Heart right ventricle (tissue), 16 donors: ENCODE measurements at regions not wholly inside any gene's neighbourhood (a gene's known extent, or its start where the extent isn't known, plus 50 kb on each side); places are given as distances from the start of the nearest gene placed in this dataset.

Experiments used
- ATAC-seq, 8 donors: fragments of 200-7000 bp; cut with Tn5 transposase; one replicate each; pipeline ENCODE4 v1.9.1; 2020; ENCODE audit warnings: mild to moderate bottlenecking in 8 of 8, moderate library complexity in 8 of 8, moderate number of reproducible peaks in 1 of 8
- DNase-seq, 2 donors: peaks; one replicate each; pipeline ENCODE4 v3.0.0-alpha.2; 2020
- H3K27ac ChIP-seq, 10 donors: fragments of 200-600 bp; sonication (generic) in 2 of 10; one replicate each; pipeline versions ENCODE4 v1.5.0 to v1.8.0; 2020 to 2022; ENCODE audit warnings: mild to moderate bottlenecking in 3 of 10
- H3K27me3 ChIP-seq, 7 donors: fragments of 200-600 bp; one replicate each; pipeline ENCODE4 v1.8.0; 2021 to 2022; ENCODE audit warnings: mild to moderate bottlenecking in 2 of 7
- H3K36me3 ChIP-seq, 9 donors: fragments of 200-600 bp; sonication (generic) in 1 of 9; one replicate each; pipeline versions ENCODE4 v1.5.0 to v1.8.0; 2020 to 2022; ENCODE audit warnings: mild to moderate bottlenecking in 2 of 9
- H3K4me1 ChIP-seq, 9 donors: fragments of 200-600 bp; sonication (generic) in 1 of 9; one replicate each; pipeline versions ENCODE4 v1.5.0 to v1.8.0; 2020 to 2022; ENCODE audit warnings: mild to moderate bottlenecking in 4 of 9
- H3K4me3 ChIP-seq, 10 donors: fragments of 200-600 bp; sonication (generic) in 2 of 10; one replicate each; pipeline versions ENCODE4 v1.5.0 to v1.8.0; 2020 to 2022; ENCODE audit warnings: mild to moderate bottlenecking in 7 of 10, moderate library complexity in 2 of 10
- H3K9me3 ChIP-seq, 11 donors: fragments of 200-600 bp in 10 of 11; sonication (generic) in 2 of 11; one replicate each; pipeline versions ENCODE4 v1.5.0 to v1.8.0; 2013 to 2022; ENCODE audit warnings: mild to moderate bottlenecking in 2 of 11, control low read depth in 1 of 11, moderate library complexity in 1 of 11
- WGBS, 2 donors: extraction: QIAGEN DNeasy Blood & Tissue Kit; methylation state at CpG; one replicate each; pipeline ENCODE4 v1.1.7; 2013; ENCODE audit warnings: inconsistent platforms in 1 of 2; 5-methylcytosine and 5-hydroxymethylcytosine counted together
- intact Hi-C, 10 donors: fragments of 100-400 bp; cut with DNase I; formaldehyde crosslinking; loops; one replicate each; pipeline versions ENCODE4 v1.11.1 to v1.14.2; 2022
- TF ChIP-seq, protein P1 (sequence below), 9 donors: fragments of 200-600 bp; sonication (generic) in 2 of 9; IDR thresholded peaks; one replicate each; pipeline versions ENCODE4 v1.5.0 to v1.8.0; 2021 to 2022; ENCODE audit warnings: antibody characterized with exemption in 9 of 9, mild to moderate bottlenecking in 5 of 9, moderate library complexity in 1 of 9
- donor health status: Arrhythmogenic right ventricular cardiomyopathy.
- donor health status: ischemic (EF 13 %, LVEDD 7.1; RV severe dilation, severe dysfunction).
- donor health status: healthy with polysubstance abuse.
- donor health status: DM: no; HTN: yes; CAD: no.
- donor health status: DM: no; HTN: no; CAD: no.
- donor health status: ischemic (EF 25% LVEDD 6.9; RV normal size, moderate dysfunction).
- donor health status: ischemic (EF 25% LVEDD 5.7; RV mildly dilated, moderate dysfunction).
- donor health status: healthy.
- donor health status: DM: yes; HTN: yes; CAD: no.
- donor health status: Ischemic cardiomyopathy.
- donor health status: ischemic (EF 35%, LVEDD 5.7; RV mildly dilated, moderate dysfunction).
- donor health status: nonischemic (EF 11% LVEDD 7.7; RV severe dilation, severe dysfunction).
- donor health status: DM: yes; HTN: yes; CAD: no.
- donor health status: PGD.
- donor health status: ischemic (EF 29% LVEDD 5.4; RV normal size, mild dysfunction).
- donor health status: nonischemic (EF 23%, LVEDD 6.1; RV moderate dilation, normal function).

- H3K27ac ChIP-seq, result no peak overlapping the region
- peaks cover 0 to 31% (median 12%) of the 10 kb centered on the region in 11 donors for H3K9me3 ChIP-seq
- TF ChIP-seq, protein P1, sequence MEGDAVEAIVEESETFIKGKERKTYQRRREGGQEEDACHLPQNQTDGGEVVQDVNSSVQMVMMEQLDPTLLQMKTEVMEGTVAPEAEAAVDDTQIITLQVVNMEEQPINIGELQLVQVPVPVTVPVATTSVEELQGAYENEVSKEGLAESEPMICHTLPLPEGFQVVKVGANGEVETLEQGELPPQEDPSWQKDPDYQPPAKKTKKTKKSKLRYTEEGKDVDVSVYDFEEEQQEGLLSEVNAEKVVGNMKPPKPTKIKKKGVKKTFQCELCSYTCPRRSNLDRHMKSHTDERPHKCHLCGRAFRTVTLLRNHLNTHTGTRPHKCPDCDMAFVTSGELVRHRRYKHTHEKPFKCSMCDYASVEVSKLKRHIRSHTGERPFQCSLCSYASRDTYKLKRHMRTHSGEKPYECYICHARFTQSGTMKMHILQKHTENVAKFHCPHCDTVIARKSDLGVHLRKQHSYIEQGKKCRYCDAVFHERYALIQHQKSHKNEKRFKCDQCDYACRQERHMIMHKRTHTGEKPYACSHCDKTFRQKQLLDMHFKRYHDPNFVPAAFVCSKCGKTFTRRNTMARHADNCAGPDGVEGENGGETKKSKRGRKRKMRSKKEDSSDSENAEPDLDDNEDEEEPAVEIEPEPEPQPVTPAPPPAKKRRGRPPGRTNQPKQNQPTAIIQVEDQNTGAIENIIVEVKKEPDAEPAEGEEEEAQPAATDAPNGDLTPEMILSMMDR (IDR thresholded peaks at IDR 0.05), result no peak
- DNase-seq (no peak), ATAC-seq (no peak)
- H3K4me1 ChIP-seq, result no peaks in the 10 kb centered on the region
- H3K27me3 ChIP-seq, result peaks cover 0 to 8% (median 0%) of the 10 kb centered on the region in 7 donors
- WGBS, 2 donors, result 70% methylated on average over 3 of the region's 3 CpGs
- H3K36me3 ChIP-seq, result no peaks in the 10 kb centered on the region
- intact Hi-C loops, result no loop called here
- H3K4me3 ChIP-seq, result no peak overlapping the region
Measured at GRCh38 chr9:104256031-104256695, 162.1 kb downstream of the SMC2 start.

DNA sequence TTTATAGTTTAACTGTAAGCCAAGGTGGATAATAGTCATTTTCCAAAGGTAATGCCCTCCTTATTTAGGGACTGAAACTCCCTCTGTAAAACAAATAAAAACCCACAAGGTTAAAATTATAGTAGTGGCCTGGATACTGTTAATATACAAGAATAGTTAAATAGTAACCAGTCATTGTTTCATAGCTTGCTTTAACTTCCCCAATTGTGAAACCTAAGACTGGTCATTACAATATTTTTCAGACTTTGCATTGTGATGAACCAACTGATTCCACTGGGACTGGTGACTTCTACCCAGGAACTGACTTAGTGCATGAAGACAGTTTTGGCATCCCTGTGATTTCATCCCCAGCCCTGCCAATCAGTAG, 162.6 kb downstream of the SMC2 start:
- DNase-seq (no peak), ATAC-seq (no peak)
- Histone ChIP-seq H3K9me3 (peaks cover 0 to 31% (median 12%) of the 10 kb centered on the region in 11 donors), H3K27me3 (peaks cover 0 to 8% (median 0%) of the 10 kb centered on the region in 7 donors), H3K4me3 (no peak overlapping the region), H3K27ac (no peak overlapping the region), H3K4me1 (no peaks in the 10 kb centered on the region), H3K36me3 (no peaks in the 10 kb centered on the region)
- TF ChIP-seq, protein P1 (IDR thresholded peaks at IDR 0.05), result no peak
- intact Hi-C loops, result no loop called here

DNA sequence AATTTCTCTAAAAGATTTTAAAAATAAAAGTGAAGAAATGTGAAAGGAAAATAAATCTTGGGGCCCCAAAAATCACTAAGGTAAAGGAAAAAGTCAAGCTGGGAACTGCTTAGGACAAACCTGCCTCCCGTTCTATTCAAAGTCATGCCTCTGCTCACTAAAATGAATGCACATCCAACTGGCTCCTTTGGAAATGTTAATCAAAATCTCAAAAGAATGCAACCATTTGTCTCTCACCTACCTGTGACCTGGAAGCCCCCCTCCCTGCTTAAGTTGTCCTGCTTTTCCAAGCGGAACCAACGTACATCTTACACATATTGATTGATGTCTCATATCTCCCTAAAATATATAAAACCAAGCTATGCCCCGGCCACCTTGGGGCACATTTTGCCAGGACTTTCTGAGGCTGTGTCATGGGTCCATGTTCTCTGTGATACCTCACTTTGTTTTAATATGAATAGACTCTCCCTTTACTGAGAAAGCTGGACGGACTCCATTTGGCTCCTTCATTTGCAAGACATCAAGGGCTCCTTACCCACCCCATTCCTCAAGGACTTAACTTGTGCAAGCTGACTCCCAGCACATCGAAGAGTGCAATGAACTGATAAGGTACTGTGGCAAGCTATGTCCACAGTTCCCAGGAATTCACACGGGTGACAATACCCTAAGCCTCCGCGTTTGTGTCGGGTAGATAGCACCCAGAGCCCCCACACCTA, 164.3 kb downstream of the SMC2 start:
- ATAC-seq, result no peak

DNA sequence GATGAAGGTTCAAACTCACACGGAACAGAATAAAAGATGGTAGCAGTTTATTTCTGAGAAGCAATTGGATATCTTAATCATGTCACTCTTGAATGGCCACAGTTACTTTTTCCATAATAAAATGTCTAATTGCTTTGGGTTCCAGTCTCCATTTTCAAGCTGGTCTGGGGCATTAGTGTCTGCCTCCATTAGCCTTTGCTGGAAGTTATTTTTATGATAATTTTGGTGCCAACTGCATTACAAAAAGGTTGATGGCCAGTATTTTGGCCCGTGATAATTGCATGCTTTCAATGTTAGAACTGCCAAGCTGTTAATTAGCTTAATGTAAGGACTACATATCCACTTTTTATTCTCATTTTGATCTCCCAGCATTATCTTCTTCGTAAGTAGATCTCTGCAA, 165.9 kb downstream of the SMC2 start:
- Histone ChIP-seq H3K27me3 (peaks cover 0 to 8% (median 0%) of the 10 kb centered on the region in 7 donors), H3K36me3 (no peaks in the 10 kb centered on the region), H3K27ac (no peak overlapping the region), H3K4me3 (no peak overlapping the region), H3K4me1 (no peaks in the 10 kb centered on the region), H3K9me3 (peaks cover 0 to 12% (median 2%) of the 10 kb centered on the region in 11 donors)
- intact Hi-C loops, result no loop called here
- WGBS, 2 donors, result 64% methylated on average over 3 of the region's 3 CpGs
- TF ChIP-seq, protein P1 (IDR thresholded peaks at IDR 0.05), result no peak
- no peak for ATAC-seq
- DNase-seq, result no peak

More for the DNA sequence above, 164.3 kb downstream of the SMC2 start:
- WGBS, 2 donors, result 17 to 22% methylated on average over 10 of the region's 10 CpGs
- Histone ChIP-seq H3K9me3 (peaks cover 0 to 16% (median 2%) of the 10 kb centered on the region in 11 donors), H3K36me3 (no peaks in the 10 kb centered on the region), H3K27ac (no peak overlapping the region), H3K4me1 (no peaks in the 10 kb centered on the region), H3K27me3 (peaks cover 0 to 8% (median 0%) of the 10 kb centered on the region in 7 donors), H3K4me3 (no peak overlapping the region)
- TF ChIP-seq, protein P1 (IDR thresholded peaks at IDR 0.05), result no peak
- DNase-seq, result no peak
- intact Hi-C loops, result no loop called here
